NCI-H2227 (cell line): ENCODE measurements at regions not wholly inside any gene's neighbourhood (a gene's known extent, or its start where the extent isn't known, plus 50 kb on each side); places are given as distances from the start of the nearest gene placed in this dataset.
"Not testable (repeated sequence)": the region's sequence is repeated elsewhere in the genome, so short reads cannot be mapped to it uniquely, and the experiment has no call there.

Source experiments
- DNase-seq: peaks from one replicate; lab custom pipeline; 2025; ENCODE audit not compliant: unreplicated experiment; lab: John Stamatoyannopoulos, UW

DNA sequence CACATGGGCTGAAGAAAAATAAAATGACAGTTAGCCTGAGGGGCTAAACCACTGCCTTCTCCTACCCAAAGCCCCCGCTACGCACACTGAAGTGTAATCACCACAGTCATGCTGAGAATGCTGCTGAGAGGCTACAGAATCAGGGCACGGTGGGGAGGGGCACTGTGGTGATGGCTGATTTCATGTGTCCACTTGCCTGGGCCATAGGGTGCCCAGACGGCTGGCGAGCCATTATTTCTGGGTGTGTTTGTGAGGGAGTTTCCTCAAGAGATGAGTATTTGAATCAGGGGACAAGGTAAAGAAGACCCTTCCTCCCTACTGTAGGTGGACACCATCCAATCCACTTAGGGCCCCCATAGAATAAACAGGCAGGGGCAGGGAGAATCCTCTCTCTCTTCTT lies 1313.2 kb downstream of the TBC1D22A start:
- no peak for DNase-seq

DNA sequence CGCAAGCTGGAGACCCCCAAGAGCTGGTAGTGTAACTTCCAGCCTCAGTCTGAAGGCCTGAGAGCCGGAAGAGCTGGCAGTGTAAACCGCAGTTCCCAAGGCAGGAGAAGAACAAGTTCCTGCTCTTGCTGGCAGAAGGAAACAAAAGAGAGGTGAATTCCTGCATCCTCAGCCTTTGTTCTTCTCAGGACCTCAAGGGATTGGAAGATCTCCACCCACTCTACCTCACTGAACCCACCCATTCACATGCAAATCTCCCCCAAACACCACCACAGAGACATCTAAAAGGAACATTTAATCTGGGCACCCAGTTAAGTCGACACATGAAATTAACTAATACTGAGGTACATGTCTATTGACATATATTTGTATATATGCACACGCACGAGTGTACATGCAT lies 1310.3 kb downstream of the TBC1D22A start:
- DNase-seq, result no peak

- no peak for DNase-seq
These were observed 1309.4 kb downstream of the TBC1D22A start for GRCh38 chr22:48071828-48072227.

DNA sequence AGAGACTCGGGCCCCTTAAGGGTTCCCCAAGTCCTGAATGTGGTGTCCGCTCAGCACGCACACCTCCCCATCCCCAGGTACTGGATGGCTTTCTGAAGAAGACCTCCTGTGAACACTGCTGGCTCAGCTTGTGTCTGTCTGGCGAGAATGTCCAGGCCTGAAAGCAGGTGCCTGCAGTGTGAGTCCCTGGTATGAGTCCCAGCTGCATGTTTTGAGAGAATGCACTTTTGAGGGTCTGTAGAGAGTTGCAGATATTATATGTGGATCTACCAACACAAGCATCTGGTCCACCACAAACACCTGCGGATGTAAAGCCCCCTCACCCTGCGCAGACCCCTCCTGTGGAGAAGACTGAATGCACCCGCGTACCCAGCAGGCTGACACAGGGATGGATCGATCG lies 1308.9 kb downstream of the TBC1D22A start:
- DNase-seq, result no peak

DNA sequence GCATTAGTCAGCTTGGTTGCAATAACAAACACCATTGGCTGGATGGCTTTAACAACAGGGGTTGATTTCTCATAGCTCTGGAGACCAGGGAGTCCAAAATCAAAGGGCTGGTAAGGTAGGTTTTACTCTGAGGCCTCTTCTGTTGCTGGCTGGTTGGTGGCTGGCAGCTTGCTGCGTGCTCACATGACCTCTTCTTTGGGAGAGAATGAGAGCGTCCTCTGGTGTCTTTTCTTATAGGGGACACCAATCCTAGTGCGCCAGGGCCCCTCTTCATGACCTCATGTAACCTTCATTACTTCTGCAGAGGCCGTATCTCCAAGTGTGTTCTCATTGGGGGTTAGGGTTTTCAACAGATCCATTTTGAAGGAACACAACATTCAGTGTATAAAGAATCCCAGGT lies 1308.3 kb downstream of the TBC1D22A start:
- no peak for DNase-seq

GRCh38 chr22:48070083-48070482 lies 1307.6 kb downstream of the TBC1D22A start:
- DNase-seq, result no peak

DNA sequence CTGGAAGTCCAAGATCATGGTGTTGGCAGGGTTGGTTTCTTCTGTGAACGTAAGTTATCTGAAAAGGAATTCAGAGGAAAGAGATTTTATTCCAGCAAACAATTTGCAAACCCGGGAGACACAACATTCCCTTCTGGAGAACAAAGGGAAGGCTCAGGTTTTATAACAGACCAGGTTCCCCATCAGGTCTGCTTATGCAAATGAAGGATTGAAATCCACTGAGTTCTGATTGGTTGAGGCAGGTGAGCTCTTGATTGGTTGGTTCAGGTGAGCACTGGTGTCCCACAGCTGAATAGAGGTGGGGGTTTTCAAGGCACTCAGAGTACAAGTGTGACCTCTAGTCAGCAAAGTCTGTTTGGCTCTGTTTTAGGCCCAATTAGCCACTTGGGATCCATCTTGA lies 1306.8 kb downstream of the TBC1D22A start:
- no peak for DNase-seq

GRCh38 chr22:48068323-48068885 lies 1306.0 kb downstream of the TBC1D22A start:
- DNase-seq, result no peak

DNA sequence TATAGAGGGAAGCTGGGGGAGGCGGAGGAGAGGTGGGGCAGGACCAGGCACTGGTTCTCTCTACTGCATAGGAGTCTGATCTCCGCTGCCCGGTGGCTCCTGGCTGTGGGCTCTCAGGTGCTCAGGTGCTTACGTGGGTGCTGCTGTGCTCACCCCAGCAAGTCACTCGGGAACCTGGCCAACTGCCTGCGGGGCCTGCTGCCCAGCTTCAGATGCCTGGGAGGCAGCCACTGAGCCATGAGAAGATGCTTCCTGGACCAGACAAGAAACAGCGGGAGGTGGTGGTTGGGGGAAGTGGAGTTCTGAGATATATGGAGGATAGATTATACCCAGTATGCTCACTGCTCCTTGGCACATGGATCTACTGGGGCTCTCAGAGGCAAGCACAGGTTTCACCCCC lies 1303.4 kb downstream of the TBC1D22A start:
- no peak for DNase-seq

DNA sequence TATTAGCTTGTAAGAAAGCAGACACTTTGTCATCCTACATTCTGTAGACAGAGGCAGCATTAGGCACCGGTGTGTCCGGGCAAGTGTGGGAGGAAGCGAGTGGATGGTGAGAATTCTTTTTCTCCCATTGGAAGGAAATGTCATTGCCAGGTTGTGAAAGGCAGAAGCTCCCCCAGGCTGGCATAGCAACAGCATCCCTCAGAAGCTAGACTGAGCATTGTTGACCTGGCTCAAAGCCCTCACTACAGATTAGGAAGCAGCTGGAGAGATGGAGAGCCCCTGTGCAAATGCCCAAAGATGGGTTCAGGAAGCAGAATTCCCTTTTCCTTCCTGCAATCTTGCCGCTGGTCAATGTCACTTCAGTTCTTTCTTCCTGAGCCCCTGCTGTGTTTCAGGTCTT lies 1299.3 kb downstream of the TBC1D22A start:
- no peak for DNase-seq

DNA sequence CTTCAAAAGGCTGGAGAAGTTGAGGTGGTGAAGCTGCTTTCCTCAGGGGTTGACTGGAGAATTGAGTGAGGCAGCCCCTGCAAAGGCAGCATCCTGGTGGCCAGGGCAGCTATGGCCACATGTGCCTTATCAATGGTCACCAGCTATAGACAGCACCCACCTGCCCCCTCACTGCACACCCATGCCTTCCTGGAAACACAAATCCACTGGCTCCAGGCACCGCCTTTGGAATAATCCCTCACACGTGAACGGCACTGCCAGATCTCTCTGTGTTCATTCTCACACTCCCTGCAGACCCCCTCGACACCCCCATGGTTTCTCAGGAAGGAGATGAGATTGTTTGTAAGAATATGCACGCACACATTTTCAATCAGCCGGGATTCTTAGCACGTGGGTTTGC lies 1297.8 kb downstream of the TBC1D22A start:
- no peak for DNase-seq

DNA sequence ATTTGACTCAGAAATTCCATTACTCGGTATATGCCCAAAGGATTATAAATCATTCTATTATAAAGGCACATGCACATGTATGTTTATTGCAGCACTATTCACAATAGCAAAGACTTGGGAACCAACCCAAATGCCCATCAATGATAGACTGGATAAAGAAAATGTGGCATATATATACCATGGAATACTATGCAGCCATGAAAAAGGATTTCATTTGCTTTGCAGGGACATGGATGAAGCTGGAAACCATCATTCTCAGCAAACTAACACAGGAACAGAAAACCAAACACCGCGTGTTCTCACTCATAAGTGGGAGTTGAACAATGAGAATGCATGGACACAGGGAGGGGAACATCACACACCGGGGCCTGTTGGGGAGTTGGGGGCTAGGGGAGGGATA lies 1297.1 kb downstream of the TBC1D22A start:
- not testable (repeated sequence) for DNase-seq

GRCh38 chr22:48057116-48057835 lies 1294.8 kb downstream of the TBC1D22A start:
- DNase-seq, result no peak

DNA sequence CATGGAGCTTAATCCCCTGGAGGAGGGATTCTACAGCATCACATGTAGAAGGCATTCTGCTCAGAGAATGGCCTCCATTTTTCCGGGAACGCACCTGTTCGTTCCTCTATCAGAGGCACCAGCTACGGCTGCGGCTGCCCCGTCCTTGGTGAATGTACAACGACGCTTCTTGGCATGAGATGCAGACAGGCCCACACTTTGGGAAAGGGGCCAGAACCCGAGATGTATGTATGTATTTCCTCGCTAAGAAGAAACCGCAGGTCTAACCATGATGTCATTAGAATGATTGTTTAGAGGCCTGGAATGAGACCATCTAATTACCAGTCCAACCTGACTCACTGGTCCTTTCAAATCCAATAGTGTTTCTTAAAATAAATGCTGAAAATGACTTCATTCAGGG lies 1293.4 kb downstream of the TBC1D22A start:
- DNase-seq, result no peak

- no peak for DNase-seq
These were observed 1292.7 kb downstream of the TBC1D22A start for GRCh38 chr22:48055185-48055584.

DNA sequence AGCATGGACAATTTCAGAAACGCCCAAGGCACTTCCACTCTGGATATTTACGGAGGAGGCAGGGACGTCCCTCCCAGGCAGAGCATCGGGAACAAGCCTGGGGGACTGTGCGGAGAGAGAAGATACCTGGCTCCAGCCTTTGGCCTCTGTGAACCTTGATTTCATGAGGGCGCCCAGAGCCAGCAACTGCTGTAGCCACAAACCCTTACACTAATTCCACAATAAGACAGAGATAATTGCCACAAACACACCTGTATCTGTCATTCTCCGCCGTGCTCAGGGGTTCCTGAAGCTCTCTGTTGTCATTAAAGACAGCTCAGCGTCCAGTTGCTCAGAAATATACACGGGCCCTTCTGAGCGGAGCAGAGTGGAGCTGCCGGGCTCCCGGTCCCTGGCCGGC lies 1292.1 kb downstream of the TBC1D22A start:
- DNase-seq, result no peak

- DNase-seq, result no peak
These were observed 1291.5 kb downstream of the TBC1D22A start for GRCh38 chr22:48053973-48054372.

GRCh38 chr22:48053486-48053885 lies 1291.0 kb downstream of the TBC1D22A start:
- no peak for DNase-seq

GRCh38 chr22:48052621-48052890 lies 1290.1 kb downstream of the TBC1D22A start:
- DNase-seq, result no peak

DNA sequence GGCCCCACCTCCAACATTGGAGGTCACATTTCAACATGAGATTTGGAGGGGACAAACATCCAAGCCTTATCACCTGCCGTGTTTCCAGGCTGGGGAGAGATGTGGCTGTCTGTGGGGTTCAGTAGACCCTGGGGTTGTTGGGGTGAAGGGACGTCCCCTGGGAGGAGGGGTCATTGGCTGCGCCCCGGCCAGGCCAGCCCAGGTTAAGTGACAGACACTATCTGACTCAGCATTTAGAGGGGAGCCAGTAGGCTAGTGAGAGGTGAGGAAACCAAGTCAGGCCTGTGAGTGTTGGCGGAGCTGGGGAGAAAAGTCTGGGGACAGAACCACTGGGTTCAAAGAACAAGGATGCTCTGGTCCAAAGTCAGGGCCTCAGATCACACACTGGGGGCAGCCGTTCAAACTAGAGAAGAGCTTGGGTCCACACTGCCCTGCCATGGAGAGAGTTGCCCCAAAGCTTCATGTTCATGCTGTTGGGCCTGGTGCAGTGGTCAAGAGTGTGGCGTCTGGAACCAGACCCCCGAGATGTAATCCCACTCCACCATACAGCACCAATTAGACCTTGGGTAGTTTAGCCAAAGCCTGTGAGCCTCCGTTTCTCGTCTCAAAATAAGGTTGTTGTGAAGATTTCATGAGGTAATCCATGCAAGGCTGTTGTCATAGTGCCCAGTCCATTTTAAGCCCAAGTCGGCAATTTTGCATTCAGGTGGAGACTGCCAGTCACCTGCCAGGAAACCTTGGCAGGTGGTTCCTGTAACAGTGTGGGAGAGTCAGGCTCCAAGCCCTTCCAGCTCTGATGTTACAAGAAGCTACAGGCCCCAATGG lies 1289.6 kb downstream of the TBC1D22A start:
- DNase-seq, result no peak

GRCh38 chr22:48050836-48051235 lies 1288.4 kb downstream of the TBC1D22A start:
- DNase-seq, result no peak

DNA sequence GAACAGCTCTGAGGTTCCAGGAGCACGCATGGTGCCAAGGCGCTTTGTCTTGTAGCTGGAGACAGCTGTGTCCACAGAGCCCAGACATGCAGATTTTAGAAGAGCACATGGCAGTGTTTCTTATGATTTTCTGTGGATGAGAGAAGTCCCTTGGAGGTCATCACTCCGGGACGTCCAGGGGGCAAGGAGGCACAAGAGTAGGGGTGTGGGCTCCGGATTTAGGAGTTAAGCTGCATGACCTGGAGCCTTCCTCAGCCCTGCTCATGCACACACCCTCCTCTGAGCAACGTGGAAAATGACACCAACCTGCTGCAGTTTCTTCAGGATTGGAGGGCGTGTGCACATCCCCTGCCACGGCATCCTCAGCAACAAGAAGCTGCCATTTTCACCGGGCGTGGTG lies 1286.7 kb downstream of the TBC1D22A start:
- DNase-seq, result no peak
